ENCODE measurements at regions not wholly inside any gene's neighbourhood (a gene's known extent, or its start where the extent isn't known, plus 50 kb on each side); places are given as distances from the start of the nearest gene placed in this dataset.
A peak's percentile ranks its signal among the peaks of the same experiment; 100 is the strongest.

- no peak for FAIRE-seq
- Histone ChIP-seq H2AFZ (ENCODE audit: low read length) (no peak overlapping the region), H3K23me2 (ENCODE audit: low read depth, low read length) (no peaks in the 10 kb centered on the region), H2BK20ac (ENCODE audit: low read length) (no peak overlapping the region), H3K79me1 (ENCODE audit: low read depth, low read length) (no peaks in the 10 kb centered on the region), H3K27ac (ENCODE audit: low read depth, low read length) (no peak overlapping the region), H2BK5ac (ENCODE audit: low read depth, low read length) (peak overlapping the region; percentile 39; the same call in 1 of the 2 replicates), H2BK120ac (replicated peaks; ENCODE audit: low read depth, low read length) (no peak overlapping the region), H2BK15ac (ENCODE audit: low read length) (no peak overlapping the region), H3K18ac (ENCODE audit: extremely low read depth, low read length) (no peak overlapping the region; the same call in 1 of the 2 replicates), H3K9me3 (ENCODE audit: insufficient read depth in 2 of 2, low read depth in 1 of 2, low read length in 1 of 2) (no peaks in the 10 kb centered on the region), H3K23ac (ENCODE audit: insufficient read length) (no peak overlapping the region), H3K79me2 (ENCODE audit: control insufficient read depth in 1 of 2, insufficient read depth in 2 of 2, low read length in 2 of 2) (no peaks in the 10 kb centered on the region), H3K56ac (replicated peaks; ENCODE audit: insufficient read length, low read depth, low read length) (no peak overlapping the region), H3K4me1 (replicated peaks in 1 of 4; ENCODE audit: control insufficient read depth in 3 of 4, insufficient read depth in 4 of 4, low read length in 3 of 4) (peaks cover 4 to 11% (median 10%) of the 10 kb centered on the region in 4 experiments; a peak in 5 of 7 replicates), H3K4me2 (ENCODE audit: insufficient read depth in 1 of 2, low read depth in 2 of 2, low read length in 2 of 2) (no peak overlapping the region), H4K8ac (ENCODE audit: extremely low read depth, insufficient read depth, low read length) (no peak overlapping the region), H4K5ac (ENCODE audit: insufficient read length, low read depth, low read length) (no peak overlapping the region), H4K91ac (replicated peaks; ENCODE audit: insufficient read length, low read length) (no peak overlapping the region), H3K27me3 (replicated peaks in 1 of 4; ENCODE audit: control insufficient read depth in 3 of 4, extremely low read depth in 1 of 4, insufficient read depth in 3 of 4, low read length in 3 of 4) (no peaks in the 10 kb centered on the region), H3K36me3 (ENCODE audit: control insufficient read depth in 2 of 4, insufficient read depth in 4 of 4, low read length in 3 of 4) (no peaks in the 10 kb centered on the region), H4K20me1 (replicated peaks in 1 of 2; ENCODE audit: control insufficient read depth in 1 of 2, insufficient read depth in 2 of 2, low read length in 2 of 2) (no peaks in the 10 kb centered on the region), H3K14ac (ENCODE audit: insufficient read length) (no peak overlapping the region), H3K4me3 (ENCODE audit: extremely low read depth in 1 of 4, insufficient read depth in 2 of 4, low read depth in 3 of 4, low read length in 4 of 4) (no peak overlapping the region), H2AK5ac (ENCODE audit: low read depth, low read length) (no peak overlapping the region), H3K9ac (replicated peaks in 1 of 4; ENCODE audit: extremely low read depth in 1 of 4, low read depth in 3 of 4, low read length in 3 of 4) (no peak overlapping the region), H3K4ac (replicated peaks; ENCODE audit: insufficient read length, low read depth, low read length) (no peak overlapping the region), H2BK12ac (ENCODE audit: low read depth, low read length) (no peak overlapping the region)
- ChIA-PET POLR2A (ENCODE audit: partially characterized antibody) (no interaction called here), CTCF (ENCODE audit: partially characterized antibody) (interaction anchor here (1.1 kb wide), 1 partner anchor 182 kb away, joined by 3 read pairs; no protein-coding TSS in a partner anchor)
- TF ChIP-seq RNF2 (IDR thresholded peaks at IDR 0.05; ENCODE audit: borderline replicate concordance, low read depth, low read length, missing control alignments, poor library complexity, severe bottlenecking): no peak
- TF ChIP-seq CEBPB (IDR thresholded peaks at IDR 0.05; ENCODE audit: low read depth, low read length): 0 out of 2 replicates have a peak, but pooled peaks have one; percentile 23
- TF ChIP-seq GABPA (IDR thresholded peaks at IDR 0.05; ENCODE audit: borderline replicate concordance, insufficient read depth, low read length): no peak
- TF ChIP-seq TCF12 (IDR thresholded peaks at IDR 0.05; ENCODE audit: low read depth, low read length): no peak
- TF ChIP-seq JUN (IDR thresholded peaks at IDR 0.05; ENCODE audit: low read depth, low read length): no peak
- no peak for DNase-seq (ENCODE audit: low read depth in 1 of 2, low spot score in 2 of 2)
These were observed 243.2 kb downstream of the FBXO8 start for GRCh38 chr4:174040287-174040686.
